ENCODE measurements at regions not wholly inside any gene's neighbourhood (a gene's known extent, or its start where the extent isn't known, plus 50 kb on each side); places are given as distances from the start of the nearest gene placed in this dataset.

DNA sequence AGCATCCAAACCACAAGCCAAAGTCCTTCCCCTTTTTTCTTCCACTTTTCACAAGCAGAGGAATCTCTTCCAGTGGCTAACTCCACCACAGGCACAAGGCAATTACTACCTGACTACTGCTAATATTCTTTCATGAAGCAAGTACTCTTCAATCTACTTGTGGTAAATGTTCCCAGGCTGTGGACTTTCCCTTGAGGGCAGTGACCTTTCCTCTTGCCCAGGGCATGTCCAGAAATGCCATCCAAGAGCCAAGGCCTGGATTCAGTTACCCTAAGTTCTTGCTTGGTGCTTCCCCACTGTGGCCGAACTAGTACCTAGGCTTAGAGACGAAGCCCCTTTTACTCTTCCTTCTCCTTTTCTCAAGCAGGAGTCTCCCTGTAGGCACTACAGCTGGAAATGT is 400.7 kb downstream of the DCAF12L2 start:
- no peaks in the 10 kb centered on the region for H3K9me2 ChIP-seq (ENCODE audit: low read depth, low read length)
- H3K79me2 ChIP-seq (ENCODE audit: insufficient read depth, low read length), result no peaks in the 10 kb centered on the region
- TF ChIP-seq EZH2 (IDR thresholded peaks at IDR 0.05; ENCODE audit: borderline replicate concordance, low read length), result no peak
- TF ChIP-seq, protein P1, sequence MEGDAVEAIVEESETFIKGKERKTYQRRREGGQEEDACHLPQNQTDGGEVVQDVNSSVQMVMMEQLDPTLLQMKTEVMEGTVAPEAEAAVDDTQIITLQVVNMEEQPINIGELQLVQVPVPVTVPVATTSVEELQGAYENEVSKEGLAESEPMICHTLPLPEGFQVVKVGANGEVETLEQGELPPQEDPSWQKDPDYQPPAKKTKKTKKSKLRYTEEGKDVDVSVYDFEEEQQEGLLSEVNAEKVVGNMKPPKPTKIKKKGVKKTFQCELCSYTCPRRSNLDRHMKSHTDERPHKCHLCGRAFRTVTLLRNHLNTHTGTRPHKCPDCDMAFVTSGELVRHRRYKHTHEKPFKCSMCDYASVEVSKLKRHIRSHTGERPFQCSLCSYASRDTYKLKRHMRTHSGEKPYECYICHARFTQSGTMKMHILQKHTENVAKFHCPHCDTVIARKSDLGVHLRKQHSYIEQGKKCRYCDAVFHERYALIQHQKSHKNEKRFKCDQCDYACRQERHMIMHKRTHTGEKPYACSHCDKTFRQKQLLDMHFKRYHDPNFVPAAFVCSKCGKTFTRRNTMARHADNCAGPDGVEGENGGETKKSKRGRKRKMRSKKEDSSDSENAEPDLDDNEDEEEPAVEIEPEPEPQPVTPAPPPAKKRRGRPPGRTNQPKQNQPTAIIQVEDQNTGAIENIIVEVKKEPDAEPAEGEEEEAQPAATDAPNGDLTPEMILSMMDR (IDR thresholded peaks at IDR 0.05; ENCODE audit: low read length), result no peak
- no peak overlapping the region for H2AFZ ChIP-seq (ENCODE audit: low read length)
- no peak overlapping the region for H3K4me2 ChIP-seq (ENCODE audit: low read length)
- H3F3A ChIP-seq (ENCODE audit: insufficient read depth, low read length), result no peaks in the 10 kb centered on the region
- no peaks in the 10 kb centered on the region for H3K27me3 ChIP-seq (ENCODE audit: insufficient read depth, low read length)
- H3K27ac ChIP-seq (ENCODE audit: low read depth, low read length, poor library complexity, severe bottlenecking), result no peak overlapping the region
- no peaks in the 10 kb centered on the region for H4K20me1 ChIP-seq (ENCODE audit: insufficient read depth, low read length)
- H3K9ac ChIP-seq (ENCODE audit: low read length), result no peak overlapping the region
- no peaks in the 10 kb centered on the region for H3K36me3 ChIP-seq (ENCODE audit: insufficient read depth, low read length)
- H3K4me1 ChIP-seq (ENCODE audit: insufficient read depth, low read length, severe bottlenecking), result no peaks in the 10 kb centered on the region
- H3K9me3 ChIP-seq (ENCODE audit: low read length), result no peaks in the 10 kb centered on the region
- H3K4me3 ChIP-seq (ENCODE audit: low read depth, low read length, poor library complexity, severe bottlenecking), result no peak overlapping the region

- Histone ChIP-seq H3K9me3 (ENCODE audit: low read length) (no peaks in the 10 kb centered on the region), H3K4me3 (ENCODE audit: low read depth, low read length, poor library complexity, severe bottlenecking) (no peak overlapping the region), H3K27ac (ENCODE audit: low read depth, low read length, poor library complexity, severe bottlenecking) (no peak overlapping the region), H4K20me1 (ENCODE audit: insufficient read depth, low read length) (no peaks in the 10 kb centered on the region), H3K4me2 (ENCODE audit: low read length) (no peak overlapping the region), H3K9ac (ENCODE audit: low read length) (no peak overlapping the region), H3K36me3 (ENCODE audit: insufficient read depth, low read length) (no peaks in the 10 kb centered on the region), H3F3A (ENCODE audit: insufficient read depth, low read length) (no peaks in the 10 kb centered on the region), H3K4me1 (ENCODE audit: insufficient read depth, low read length, severe bottlenecking) (no peaks in the 10 kb centered on the region), H3K27me3 (ENCODE audit: insufficient read depth, low read length) (no peaks in the 10 kb centered on the region), H3K9me2 (ENCODE audit: low read depth, low read length) (no peaks in the 10 kb centered on the region), H3K79me2 (ENCODE audit: insufficient read depth, low read length) (no peaks in the 10 kb centered on the region), H2AFZ (ENCODE audit: low read length) (no peak overlapping the region)
- TF ChIP-seq, protein P1 (IDR thresholded peaks at IDR 0.05; ENCODE audit: low read length), result no peak
- no peak for TF ChIP-seq EZH2 (IDR thresholded peaks at IDR 0.05; ENCODE audit: borderline replicate concordance, low read length)
Observed at GRCh38 chrX:125769628-125770027, 396.5 kb downstream of the DCAF12L2 start.

- no peak overlapping the region for H3K27ac ChIP-seq (ENCODE audit: low read depth, low read length, poor library complexity, severe bottlenecking)
- TF ChIP-seq, protein P1 (IDR thresholded peaks at IDR 0.05; ENCODE audit: low read length), result no peak
- no peak for TF ChIP-seq EZH2 (IDR thresholded peaks at IDR 0.05; ENCODE audit: borderline replicate concordance, low read length)
- H3K4me1 ChIP-seq (ENCODE audit: insufficient read depth, low read length, severe bottlenecking), result no peaks in the 10 kb centered on the region
- H3K9ac ChIP-seq (ENCODE audit: low read length), result no peak overlapping the region
- H3K4me3 ChIP-seq (ENCODE audit: low read depth, low read length, poor library complexity, severe bottlenecking), result no peak overlapping the region
- no peaks in the 10 kb centered on the region for H3K9me2 ChIP-seq (ENCODE audit: low read depth, low read length)
- H3K9me3 ChIP-seq (ENCODE audit: low read length), result no peaks in the 10 kb centered on the region
- H2AFZ ChIP-seq (ENCODE audit: low read length), result no peak overlapping the region
- no peaks in the 10 kb centered on the region for H3K36me3 ChIP-seq (ENCODE audit: insufficient read depth, low read length)
- H4K20me1 ChIP-seq (ENCODE audit: insufficient read depth, low read length), result no peaks in the 10 kb centered on the region
- H3F3A ChIP-seq (ENCODE audit: insufficient read depth, low read length), result no peaks in the 10 kb centered on the region
- no peaks in the 10 kb centered on the region for H3K27me3 ChIP-seq (ENCODE audit: insufficient read depth, low read length)
- no peaks in the 10 kb centered on the region for H3K79me2 ChIP-seq (ENCODE audit: insufficient read depth, low read length)
- H3K4me2 ChIP-seq (ENCODE audit: low read length), result no peak overlapping the region
Observed at GRCh38 chrX:125778261-125778660, 387.8 kb downstream of the DCAF12L2 start.
